Trophoblast cell (in vitro differentiated cells and primary cell): ENCODE measurements at regions not wholly inside any gene's neighbourhood (a gene's known extent, or its start where the extent isn't known, plus 50 kb on each side); places are given as distances from the start of the nearest gene placed in this dataset.
A peak's percentile ranks its signal among the peaks of the same experiment; 100 is the strongest.

ENCODE experiments used
- DNase-seq, 2 donors: peaks; one replicate each; pipeline ENCODE4 v3.0.0-alpha.2; 2016
- H2AFZ ChIP-seq: 2 replicates; pipeline ENCODE4 v1.6.1; 2013; ENCODE audit warnings: low read length, moderate library complexity, mild to moderate bottlenecking; ENCODE audit not compliant: insufficient read depth, poor library complexity
- H2AK5ac ChIP-seq: 2 replicates; pipeline ENCODE4 v1.6.1; 2013; ENCODE audit warnings: mild to moderate bottlenecking, low read length
- H2BK120ac ChIP-seq: 2 replicates; pipeline ENCODE4 v1.6.1; 2013; ENCODE audit warnings: low read length, mild to moderate bottlenecking, moderate library complexity; ENCODE audit not compliant: insufficient read depth, poor library complexity
- H2BK12ac ChIP-seq: 2 replicates; pipeline ENCODE4 v1.6.1; 2013; ENCODE audit warnings: mild to moderate bottlenecking, low read length, moderate library complexity
- H2BK5ac ChIP-seq: 2 replicates; pipeline ENCODE4 v1.6.1; 2013; ENCODE audit warnings: low read length, low read depth, moderate library complexity, mild to moderate bottlenecking; ENCODE audit not compliant: poor library complexity
- H3K14ac ChIP-seq: 2 replicates; pipeline ENCODE4 v1.6.1; 2013; ENCODE audit warnings: mild to moderate bottlenecking, low read length
- H3K18ac ChIP-seq: 2 replicates; pipeline ENCODE4 v1.6.1; 2013; ENCODE audit warnings: mild to moderate bottlenecking, low read length
- H3K23ac ChIP-seq: 2 replicates; pipeline ENCODE4 v1.6.1; 2013; ENCODE audit warnings: low read length
- H3K27ac ChIP-seq: 2 replicates; pipeline ENCODE4 v1.5.1; 2013; ENCODE audit warnings: low read depth, mild to moderate bottlenecking, inconsistent platforms, low read length, moderate library complexity
- H3K27me3 ChIP-seq: 2 replicates; pipeline ENCODE4 v1.6.1; 2013; ENCODE audit warnings: inconsistent platforms, mild to moderate bottlenecking, low read length, moderate library complexity; ENCODE audit not compliant: insufficient read depth
- H3K36me3 ChIP-seq, 2 experiments: 1 replicate in 1 of 2; 2 replicates in 1 of 2; pipeline ENCODE4 v1.6.1; 2013; ENCODE audit warnings: low read length in 2 of 2, mild to moderate bottlenecking in 2 of 2, moderate library complexity in 1 of 2; ENCODE audit not compliant: insufficient read depth in 2 of 2, control insufficient read depth in 1 of 2
- H3K4ac ChIP-seq: 2 replicates; pipeline ENCODE4 v1.6.1; 2013; ENCODE audit warnings: low read depth, mild to moderate bottlenecking, low read length, moderate library complexity
- H3K4me1 ChIP-seq, 2 experiments: 1 replicate in 1 of 2; 2 replicates in 1 of 2; pipeline ENCODE4 v1.6.1; 2013; ENCODE audit warnings: low read length in 2 of 2, mild to moderate bottlenecking in 2 of 2, moderate library complexity in 1 of 2; ENCODE audit not compliant: insufficient read depth in 2 of 2, control insufficient read depth in 1 of 2
- H3K4me2 ChIP-seq: 2 replicates; pipeline ENCODE4 v1.6.1; 2013; ENCODE audit warnings: inconsistent platforms, mild to moderate bottlenecking, low read length, moderate library complexity
- H3K4me3 ChIP-seq: 2 replicates; pipeline ENCODE4 v1.5.1; 2013; ENCODE audit warnings: mild to moderate bottlenecking, low read depth, low read length, inconsistent platforms
- H3K79me1 ChIP-seq: one replicate; pipeline ENCODE4 v1.6.1; 2013; ENCODE audit warnings: low read length
- H3K79me2 ChIP-seq: 2 replicates; pipeline ENCODE4 v1.6.1; 2013; ENCODE audit warnings: low read length, mild to moderate bottlenecking; ENCODE audit not compliant: control insufficient read depth, insufficient read depth, poor library complexity
- H3K9ac ChIP-seq: 2 replicates; pipeline ENCODE4 v1.6.1; 2013; ENCODE audit warnings: mild to moderate bottlenecking, low read length
- H3K9me3 ChIP-seq: 2 replicates; pipeline ENCODE4 v1.6.1; 2013; ENCODE audit warnings: low read depth, mild to moderate bottlenecking, control low read depth, inconsistent platforms, low read length; ENCODE audit not compliant: insufficient read depth
- H4K12ac ChIP-seq: 2 replicates; pipeline ENCODE4 v1.6.1; 2013; ENCODE audit warnings: low read depth, mild to moderate bottlenecking, low read length, moderate library complexity
- H4K8ac ChIP-seq: 2 replicates; pipeline ENCODE4 v1.6.1; 2013; ENCODE audit warnings: low read depth, mild to moderate bottlenecking, low read length, moderate library complexity
- H4K91ac ChIP-seq: one replicate; pipeline ENCODE4 v1.6.1; 2013; ENCODE audit warnings: low read depth, mild to moderate bottlenecking, low read length, moderate library complexity
- WGBS: extraction: QIAGEN DNeasy Blood & Tissue Kit; methylation state at CpG from one replicate; pipeline ENCODE4 v1.1.7; 2013; ENCODE audit warnings: missing lambda C conversion rate; ENCODE audit not compliant: insufficient read length, insufficient coverage; ENCODE audit errors: extremely low coverage; 5-methylcytosine and 5-hydroxymethylcytosine counted together

DNA sequence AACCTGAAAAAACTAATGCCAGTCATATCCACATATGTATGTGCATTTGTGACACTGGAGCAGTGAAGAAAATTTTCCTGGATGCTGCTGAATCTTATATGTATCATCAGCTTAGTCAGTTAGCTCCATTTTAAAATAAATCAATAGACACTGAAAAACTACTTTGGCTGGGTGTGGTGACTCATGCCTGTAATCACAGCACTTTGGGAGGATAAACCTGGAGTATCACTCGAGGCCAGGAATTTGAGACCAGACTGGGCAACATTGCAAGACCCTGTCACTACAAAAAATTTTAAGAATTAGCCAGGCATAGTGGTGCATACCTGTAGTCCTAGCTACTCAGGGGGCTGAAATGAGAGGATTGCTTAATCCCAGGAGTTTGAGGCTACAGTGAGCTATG is 511.0 kb upstream of the TLE4 start:
- Histone ChIP-seq H2BK12ac (no peak overlapping the region), H3K4me1 (no peaks in the 10 kb centered on the region), H2AK5ac (no peak overlapping the region), H3K4ac (no peak overlapping the region), H4K12ac (no peak overlapping the region), H3K36me3 (no peaks in the 10 kb centered on the region), H3K18ac (no peak overlapping the region), H2BK120ac (no peak overlapping the region), H3K27ac (no peak overlapping the region), H3K9ac (no peak overlapping the region), H2AFZ (no peak overlapping the region), H3K23ac (no peak overlapping the region), H3K79me1 (no peaks in the 10 kb centered on the region), H2BK5ac (no peak overlapping the region), H3K4me3 (no peak overlapping the region), H3K27me3 (no peaks in the 10 kb centered on the region), H3K79me2 (no peaks in the 10 kb centered on the region), H3K9me3 (peaks cover 2% of the 10 kb centered on the region), H3K14ac (no peak overlapping the region), H3K4me2 (no peak overlapping the region), H4K8ac (no peak overlapping the region), H4K91ac (no peak overlapping the region)
- DNase-seq = peak; percentile 21 to 72
- WGBS = no CpG with 5 or more reads among the region's 1 CpG

GRCh38 chr9:79061752-79062616 is 509.8 kb upstream of the TLE4 start:
- Histone ChIP-seq H3K9ac (no peak overlapping the region), H3K4me2 (no peak overlapping the region), H3K4me1 (no peaks in the 10 kb centered on the region)

DNA sequence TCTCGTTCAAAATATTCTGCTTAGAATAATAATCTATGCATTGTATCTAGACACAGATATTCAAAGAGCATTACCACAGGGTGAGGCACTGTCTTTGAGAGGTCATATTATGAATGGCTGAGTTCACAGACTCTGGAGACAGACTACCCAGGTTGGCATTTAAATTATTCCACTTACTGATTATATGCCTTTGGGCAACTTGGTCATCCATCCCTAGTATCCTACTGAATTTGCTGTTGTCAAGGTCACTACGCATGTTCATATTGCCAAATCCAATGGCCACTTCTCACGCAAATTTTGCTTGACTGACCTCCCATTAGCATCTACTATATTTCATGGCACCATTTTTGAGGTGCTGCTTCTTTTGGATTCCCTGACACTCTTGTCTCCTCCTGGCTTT is 498.6 kb upstream of the TLE4 start:
- H3K18ac ChIP-seq = no peak overlapping the region
- H3K23ac ChIP-seq = no peak overlapping the region
- H3K27me3 ChIP-seq = no peaks in the 10 kb centered on the region
- no peak overlapping the region for H2BK120ac ChIP-seq
- no peaks in the 10 kb centered on the region for H3K79me2 ChIP-seq
- H3K14ac ChIP-seq = no peak overlapping the region
- H2BK12ac ChIP-seq = no peak overlapping the region
- no CpG with 5 or more reads among the region's 3 CpGs for WGBS
- no peak overlapping the region for H3K9ac ChIP-seq
- H4K91ac ChIP-seq = no peak overlapping the region
- no peak overlapping the region for H2AK5ac ChIP-seq
- no peaks in the 10 kb centered on the region for H3K9me3 ChIP-seq
- no peak overlapping the region for H3K4ac ChIP-seq
- H3K36me3 ChIP-seq = no peaks in the 10 kb centered on the region
- no peaks in the 10 kb centered on the region for H3K4me1 ChIP-seq
- no peak overlapping the region for H3K4me2 ChIP-seq
- H3K4me3 ChIP-seq = no peak overlapping the region
- H3K27ac ChIP-seq = no peak overlapping the region
- H3K79me1 ChIP-seq = no peaks in the 10 kb centered on the region
- H4K12ac ChIP-seq = no peak overlapping the region
- H2BK5ac ChIP-seq = no peak overlapping the region
- H2AFZ ChIP-seq = no peak overlapping the region
- DNase-seq = peak in 1 of 2 donors; percentile 4
- no peak overlapping the region for H4K8ac ChIP-seq

More at GRCh38 chr9:79061752-79062616, 509.8 kb upstream of the TLE4 start:
- Histone ChIP-seq H2AFZ (no peak overlapping the region), H3K27ac (no peak overlapping the region), H2BK12ac (no peak overlapping the region), H4K8ac (no peak overlapping the region), H4K12ac (no peak overlapping the region), H2BK120ac (no peak overlapping the region), H3K4me3 (no peak overlapping the region), H3K9me3 (peaks cover 2% of the 10 kb centered on the region), H3K18ac (no peak overlapping the region), H3K79me1 (no peaks in the 10 kb centered on the region), H2BK5ac (no peak overlapping the region), H2AK5ac (no peak overlapping the region), H3K14ac (no peak overlapping the region), H3K23ac (no peak overlapping the region), H3K27me3 (no peaks in the 10 kb centered on the region), H4K91ac (no peak overlapping the region), H3K79me2 (no peaks in the 10 kb centered on the region), H3K36me3 (no peaks in the 10 kb centered on the region), H3K4ac (no peak overlapping the region)
- no CpG with 5 or more reads among the region's 7 CpGs for WGBS
- DNase-seq = no peak

DNA sequence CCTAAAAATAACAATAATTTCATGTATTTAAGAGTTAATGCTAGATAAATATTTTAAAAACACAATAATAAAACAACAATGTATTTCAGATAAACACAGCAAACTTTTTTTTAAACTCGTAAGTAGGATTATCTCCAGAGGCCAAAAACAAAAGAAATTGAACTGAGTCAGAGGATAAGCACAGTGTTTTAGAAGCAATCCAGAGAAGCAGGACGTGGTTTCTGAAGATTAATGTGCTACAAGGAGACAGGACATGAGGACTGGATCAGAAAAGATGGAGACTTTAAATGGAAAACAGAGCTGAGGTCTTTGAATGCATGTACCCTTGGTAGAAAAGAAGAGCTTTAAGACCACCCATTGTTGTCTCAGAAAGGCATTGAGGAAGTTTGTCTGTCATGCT is 491.2 kb upstream of the TLE4 start:
- H3K36me3 ChIP-seq = no peaks in the 10 kb centered on the region
- no peak overlapping the region for H3K4me2 ChIP-seq

More for the DNA sequence above, 491.2 kb upstream of the TLE4 start:
- Histone ChIP-seq H3K27ac (no peak overlapping the region), H4K8ac (no peak overlapping the region), H3K9me3 (no peaks in the 10 kb centered on the region), H2BK12ac (no peak overlapping the region), H3K4me3 (no peak overlapping the region), H3K23ac (no peak overlapping the region), H3K79me1 (no peaks in the 10 kb centered on the region), H3K27me3 (no peaks in the 10 kb centered on the region), H3K79me2 (no peaks in the 10 kb centered on the region), H3K4ac (no peak overlapping the region), H2AFZ (no peak overlapping the region), H2BK5ac (no peak overlapping the region), H3K4me1 (no peaks in the 10 kb centered on the region), H3K18ac (no peak overlapping the region), H3K9ac (no peak overlapping the region), H2BK120ac (no peak overlapping the region), H4K12ac (no peak overlapping the region), H4K91ac (no peak overlapping the region), H3K14ac (no peak overlapping the region), H2AK5ac (no peak overlapping the region)
- no CpG with 5 or more reads among the region's 2 CpGs for WGBS
- DNase-seq = no peak
